ENCODE measurements at regions not wholly inside any gene's neighbourhood (a gene's known extent, or its start where the extent isn't known, plus 50 kb on each side); places are given as distances from the start of the nearest gene placed in this dataset.
"Not testable (repeated sequence)": the region's sequence is repeated elsewhere in the genome, so short reads cannot be mapped to it uniquely, and the experiment has no call there.

GRCh38 chr2:133887676-133888040, 319.4 kb upstream of the NCKAP5 start:
- DNase-seq: no peak

DNA sequence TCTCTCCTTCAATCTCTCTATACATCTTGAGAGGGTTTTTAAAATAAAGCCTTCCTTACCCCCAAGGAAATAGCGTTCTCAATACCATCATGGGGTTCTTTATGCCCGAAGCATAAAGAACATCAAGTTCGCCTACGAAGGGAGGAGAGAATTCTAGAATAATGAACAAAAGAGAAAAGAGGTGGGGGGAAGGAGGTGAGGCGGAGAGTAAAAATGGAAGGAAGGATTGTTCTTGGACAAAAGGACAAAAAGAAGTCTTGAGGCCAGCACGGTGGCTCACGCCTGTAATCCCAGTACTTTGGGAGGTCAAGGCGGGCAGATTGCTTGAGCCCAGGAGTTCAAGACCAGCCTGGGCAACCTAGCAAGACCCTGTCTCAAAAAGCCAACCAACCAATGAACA, 319.8 kb upstream of the NCKAP5 start:
- DNase-seq: no peak

DNA sequence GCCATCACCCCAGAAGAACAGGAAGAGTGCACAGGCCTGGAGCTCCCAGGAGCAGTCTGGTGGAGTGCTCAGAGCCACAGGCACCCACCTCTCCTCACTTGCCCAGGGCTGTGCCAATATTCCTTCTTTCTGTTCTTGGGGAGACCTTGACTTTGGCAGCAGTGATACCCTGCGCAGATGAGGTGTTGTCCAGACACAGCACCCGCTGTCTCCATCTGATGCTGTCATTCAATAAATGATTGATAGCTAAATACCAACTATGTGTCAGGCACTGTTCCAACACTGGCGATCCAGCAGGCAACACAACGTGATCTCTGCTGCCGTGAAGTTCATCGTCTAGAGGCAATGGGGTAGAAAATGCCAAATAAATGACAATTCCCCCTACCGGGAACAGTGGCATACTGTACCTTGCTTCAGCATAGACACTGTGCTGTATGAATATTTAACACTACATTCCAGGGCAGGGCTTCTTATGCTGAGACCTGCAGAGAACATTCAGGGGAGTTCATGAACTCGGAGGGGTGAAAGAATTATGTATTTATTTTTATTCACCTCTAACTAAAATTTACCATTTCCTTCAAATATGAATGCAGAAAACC, 320.5 kb upstream of the NCKAP5 start:
- no peak for DNase-seq

GRCh38 chr2:133892352-133892913, 324.2 kb upstream of the NCKAP5 start:
- DNase-seq: no peak

GRCh38 chr2:133894429-133894828, 326.2 kb upstream of the NCKAP5 start:
- no peak for DNase-seq

DNA sequence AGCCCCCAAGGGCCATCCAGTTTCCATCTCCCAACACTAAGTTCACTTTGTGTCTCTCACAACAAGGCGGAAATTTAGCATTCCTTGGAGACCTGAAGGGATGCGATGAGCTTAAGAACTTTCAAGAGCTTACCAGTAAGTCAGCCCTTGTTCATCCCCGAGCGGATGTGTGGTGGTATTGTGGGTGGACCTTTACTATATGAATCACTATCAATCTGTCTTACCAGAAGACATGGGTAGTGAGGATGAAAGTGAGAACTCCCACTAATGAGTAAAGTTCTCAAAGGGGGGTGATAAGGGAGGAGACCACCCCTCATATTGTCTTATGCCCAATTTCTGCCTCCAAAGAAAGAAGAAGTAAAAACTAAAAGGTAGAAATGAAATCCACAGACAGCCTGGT, 329.6 kb upstream of the NCKAP5 start:
- not testable (repeated sequence) for DNase-seq

GRCh38 chr2:133900909-133901308, 332.6 kb upstream of the NCKAP5 start:
- no peak for DNase-seq

GRCh38 chr2:133906396-133906795, 338.1 kb upstream of the NCKAP5 start:
- no peak for DNase-seq

GRCh38 chr2:133906926-133907325, 338.7 kb upstream of the NCKAP5 start:
- no peak for DNase-seq

DNA sequence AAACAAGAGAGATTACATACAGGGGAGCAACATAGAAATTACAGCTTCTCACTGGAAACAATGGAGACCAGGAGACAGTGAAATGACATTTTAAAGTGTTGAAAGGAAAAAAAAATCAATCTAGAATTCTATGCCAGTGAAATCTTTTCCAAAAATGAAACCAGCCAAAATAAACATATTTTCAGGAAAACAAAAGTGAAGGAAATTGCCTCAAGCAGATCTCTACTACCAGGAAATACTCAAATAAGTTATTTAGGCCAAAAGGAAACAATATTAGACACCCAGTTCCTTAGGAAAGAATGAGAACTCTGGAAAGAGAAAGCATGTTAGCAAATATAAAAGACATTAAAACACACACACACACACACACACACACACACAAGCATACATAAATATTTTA, 339.9 kb upstream of the NCKAP5 start:
- DNase-seq: no peak

- no peak for DNase-seq
These were observed 335.7 kb upstream of the MGAT5 start for GRCh38 chr2:133918141-133918540.

DNA sequence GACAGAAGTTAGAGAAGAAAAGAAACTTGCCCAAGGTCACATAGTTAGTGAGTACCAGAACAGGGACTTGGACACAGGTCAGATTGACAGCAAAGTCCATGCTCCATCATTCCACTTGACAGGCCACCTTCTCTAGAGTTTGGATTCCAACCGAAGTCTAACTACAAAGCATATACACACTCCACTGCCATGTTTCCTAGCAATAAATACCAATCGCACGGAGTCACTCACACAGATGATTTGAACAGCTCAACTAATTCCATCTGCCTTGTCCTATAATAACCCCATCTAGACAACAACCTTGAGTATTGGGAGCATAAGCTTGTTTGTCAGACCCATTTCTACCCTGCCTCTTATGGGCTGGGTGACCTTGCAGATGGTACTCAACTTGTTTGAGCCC, 334.6 kb upstream of the MGAT5 start:
- DNase-seq: no peak

DNA sequence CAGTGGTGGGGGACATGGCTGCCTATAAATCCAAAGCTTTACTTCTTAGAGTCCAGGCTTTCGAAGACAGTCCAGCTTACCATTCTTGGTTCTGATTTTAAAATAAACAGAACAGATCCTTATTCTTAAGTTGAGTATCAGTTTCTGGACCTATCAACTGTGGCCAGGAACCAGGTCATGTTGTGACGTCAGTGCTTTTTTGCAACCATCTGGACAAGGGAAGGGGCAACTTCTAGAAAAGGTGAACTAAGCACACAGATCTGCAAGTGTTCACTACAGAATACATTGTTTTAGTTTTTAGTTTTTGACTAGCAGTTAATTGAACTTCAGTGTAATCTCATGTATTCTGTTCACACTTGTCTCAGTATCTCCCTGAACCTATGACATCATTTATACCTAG, 326.0 kb upstream of the MGAT5 start:
- DNase-seq: no peak

DNA sequence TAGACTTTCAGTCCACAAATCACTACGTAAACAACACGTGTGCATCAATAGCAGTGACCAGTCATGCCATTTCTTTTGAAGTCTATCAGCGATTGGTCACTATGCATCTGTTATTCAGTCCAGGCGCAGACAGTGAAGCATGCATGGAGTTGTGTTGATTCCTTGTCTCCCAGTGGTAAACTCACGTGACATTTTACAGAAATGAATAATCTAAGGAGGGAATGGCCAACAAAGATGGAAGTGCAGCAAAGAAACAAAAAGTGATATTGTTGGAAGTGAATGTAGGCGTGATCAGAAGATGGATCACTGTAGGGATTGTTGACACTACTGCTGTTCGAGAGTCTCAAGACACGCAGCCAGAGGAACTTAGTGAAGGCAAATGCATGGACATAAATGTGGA, 317.8 kb upstream of the MGAT5 start:
- DNase-seq: no peak

DNA sequence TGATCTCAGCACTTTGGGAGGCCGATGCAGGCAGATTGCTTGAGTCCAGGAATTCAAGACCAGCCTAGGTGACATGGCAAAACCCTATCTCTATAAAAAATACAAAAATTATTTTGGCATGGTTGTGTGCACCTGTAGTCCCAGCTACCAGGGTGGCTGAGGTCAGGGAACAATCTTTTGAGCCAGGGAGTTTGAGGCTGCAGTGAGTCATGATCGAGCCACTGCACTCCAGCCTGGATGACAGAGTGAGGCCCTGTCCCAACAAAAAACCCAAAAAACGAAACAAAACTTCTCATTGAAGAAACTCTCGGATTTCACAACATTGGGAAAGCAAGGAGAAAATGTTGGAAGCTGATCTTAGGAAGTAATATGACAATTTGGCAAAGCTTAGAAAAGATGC, 317.3 kb upstream of the MGAT5 start:
- DNase-seq: no peak

DNA sequence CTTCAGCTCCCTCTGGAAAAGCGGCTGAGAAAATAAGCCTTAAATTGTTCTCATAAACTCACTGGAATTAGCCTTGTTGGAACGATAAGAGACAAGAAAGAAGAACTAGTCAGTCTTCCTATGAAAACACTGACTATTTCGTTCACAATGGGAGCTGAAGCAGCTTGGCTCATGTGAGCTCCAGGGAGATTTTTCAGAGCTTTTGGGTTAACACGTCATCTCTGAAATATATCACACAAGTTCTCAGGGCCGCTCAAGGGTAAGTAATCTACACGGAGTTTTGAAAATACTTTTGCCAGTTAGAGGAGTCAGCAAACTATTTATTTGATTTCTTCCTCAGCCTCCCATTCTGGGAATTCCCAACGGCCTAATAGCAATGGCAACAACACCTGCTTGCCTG, 316.2 kb upstream of the MGAT5 start:
- no peak for DNase-seq

DNA sequence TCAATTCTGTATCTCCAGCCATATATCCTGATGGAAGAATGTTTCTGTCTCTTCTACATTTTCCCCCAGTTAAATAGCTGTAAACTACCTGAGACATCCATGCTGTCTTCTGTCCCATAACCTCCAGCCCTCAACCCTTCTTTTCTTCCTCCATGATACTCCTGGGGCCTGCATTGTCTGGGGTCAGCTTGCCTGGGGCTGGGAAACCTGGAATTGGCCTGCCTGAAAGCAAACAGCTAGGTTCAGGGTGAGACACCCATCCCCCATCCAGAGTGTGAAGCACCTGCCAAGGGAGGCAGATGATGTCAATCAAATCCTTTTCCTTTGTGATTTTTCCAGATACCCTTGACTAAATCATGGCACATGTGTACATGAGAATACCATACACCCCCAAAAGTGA, 313.7 kb upstream of the MGAT5 start:
- DNase-seq: no peak

DNA sequence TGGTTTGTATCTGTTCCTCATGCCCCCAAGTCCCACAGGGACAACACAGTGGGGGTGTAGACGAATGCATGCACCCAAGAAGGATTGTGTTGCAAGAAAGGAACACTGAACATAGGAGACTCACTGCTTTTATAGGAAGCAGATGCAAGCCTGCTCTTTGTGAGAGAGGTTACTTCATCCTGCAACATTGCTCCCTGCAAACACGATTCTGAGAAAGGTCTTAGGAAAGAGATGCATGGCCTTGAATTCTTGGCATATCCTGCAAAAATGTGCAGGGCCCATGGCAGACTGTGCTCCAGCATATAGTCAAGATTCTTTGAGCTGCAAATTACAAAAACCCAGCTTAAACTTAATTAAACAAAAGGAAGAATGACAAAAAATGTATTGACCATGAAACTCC, 312.2 kb upstream of the MGAT5 start:
- DNase-seq: no peak

- no peak for DNase-seq
These were observed 311.5 kb upstream of the MGAT5 start for GRCh38 chr2:133942398-133942797.

DNA sequence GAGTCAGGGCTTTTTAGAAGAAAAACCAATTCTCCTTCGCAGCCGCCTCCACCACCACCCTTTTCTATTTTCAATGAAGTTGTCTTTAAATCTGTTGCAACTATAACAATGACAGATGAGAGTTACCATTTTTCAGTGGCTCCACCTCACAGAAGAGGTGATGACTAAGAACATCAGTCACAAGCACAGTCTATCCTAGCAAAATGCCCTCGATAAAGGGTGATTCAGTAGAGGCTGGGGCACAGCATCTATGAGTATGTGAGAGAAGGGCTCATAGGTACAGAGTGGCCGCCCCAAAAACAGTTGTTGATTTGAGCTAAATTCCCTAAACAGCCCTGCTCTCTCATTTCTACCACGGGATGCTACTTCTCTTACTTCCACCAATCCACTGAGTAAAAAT, 310.8 kb upstream of the MGAT5 start:
- DNase-seq: no peak

GRCh38 chr2:133945089-133945488, 308.8 kb upstream of the MGAT5 start:
- DNase-seq: no peak

DNA sequence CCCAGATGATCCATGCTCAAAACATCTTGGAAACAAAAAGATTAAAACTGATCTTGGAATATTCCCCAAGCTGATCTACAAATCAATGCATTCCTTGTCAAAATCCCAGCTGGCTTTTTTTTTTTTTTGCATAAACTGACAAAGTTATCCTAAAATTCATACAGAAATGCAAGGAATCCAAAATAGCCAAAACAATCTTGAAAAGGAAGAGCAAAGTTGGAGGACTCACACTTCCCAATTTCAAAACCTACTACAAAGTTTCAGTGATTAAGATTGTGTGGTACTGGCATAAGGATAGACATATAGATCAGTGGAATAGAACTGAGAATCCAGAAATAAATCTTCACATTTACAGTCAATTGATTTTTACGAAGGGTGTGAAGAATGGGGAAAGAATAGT, 306.8 kb upstream of the MGAT5 start:
- DNase-seq: no peak

DNA sequence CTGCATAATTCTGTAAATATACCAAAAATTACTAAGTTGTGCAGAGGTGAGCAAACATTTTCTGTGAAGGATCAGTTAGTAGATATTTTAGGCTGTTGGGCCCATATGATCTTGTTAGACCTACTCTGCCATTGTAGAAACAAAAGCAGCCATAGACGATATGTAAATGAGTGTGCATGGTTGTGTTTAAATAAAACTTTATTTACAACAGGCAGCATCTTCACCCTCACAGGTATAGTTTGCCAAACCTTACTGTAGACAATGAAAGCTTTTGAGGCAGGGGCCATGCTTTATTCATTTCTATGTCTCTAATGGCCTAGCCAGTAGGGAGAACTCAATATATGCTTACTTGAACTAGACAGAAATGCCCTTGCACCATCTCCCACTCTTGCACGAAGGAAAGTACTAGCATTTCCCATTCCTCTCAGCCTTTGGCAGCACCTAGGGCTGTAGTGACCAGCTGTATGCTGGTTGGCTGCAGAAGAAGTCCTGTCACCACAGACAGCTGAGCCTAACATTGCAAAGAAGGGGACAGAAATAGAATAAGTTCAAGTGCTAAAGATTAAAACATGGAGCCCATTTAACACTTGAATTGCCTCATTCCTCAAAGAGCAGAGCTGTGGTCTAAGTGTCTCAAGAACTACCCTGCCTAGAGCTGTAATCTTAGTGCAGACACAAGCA, 305.1 kb upstream of the MGAT5 start:
- no peak for DNase-seq

DNA sequence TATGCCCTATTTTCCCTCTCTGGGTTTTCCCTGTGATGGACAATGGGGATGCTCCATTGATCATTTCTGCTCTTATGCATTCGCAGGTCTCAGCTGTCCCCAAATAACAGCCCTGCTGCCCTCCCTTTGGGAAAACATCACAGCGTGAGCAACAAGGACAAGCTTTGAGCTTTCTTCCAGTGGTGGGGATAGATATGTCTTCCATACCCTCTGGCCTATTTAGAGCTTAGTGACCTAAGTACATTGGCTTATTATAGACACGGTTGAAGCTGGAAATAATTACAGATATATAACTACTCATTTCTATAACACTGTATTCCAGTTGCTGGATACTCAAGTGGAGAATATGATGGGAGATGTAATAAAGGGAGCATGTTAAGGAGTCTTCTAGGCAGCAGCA, 304.3 kb upstream of the MGAT5 start:
- no peak for DNase-seq

DNA sequence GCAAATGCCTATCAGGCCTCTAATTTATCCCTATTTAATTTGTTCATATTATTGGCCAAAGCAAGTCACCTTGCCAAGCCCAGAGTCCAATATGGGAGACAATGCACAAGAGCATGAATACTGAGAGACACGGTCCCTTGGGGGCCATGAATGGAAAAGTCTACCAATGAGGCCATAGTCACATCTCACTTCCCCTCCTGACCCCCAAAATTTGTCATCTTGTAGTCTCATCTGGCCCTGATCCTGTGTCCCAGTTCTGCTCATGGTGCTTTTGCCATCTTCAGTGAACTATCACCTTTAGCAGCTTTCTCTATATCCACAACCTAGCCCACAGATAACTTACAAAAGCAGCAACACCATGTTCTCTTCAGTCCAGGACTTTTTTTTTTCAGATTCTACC, 302.7 kb upstream of the MGAT5 start:
- DNase-seq: no peak
